GM12892 (cell line): ENCODE measurements at regions not wholly inside any gene's neighbourhood (a gene's known extent, or its start where the extent isn't known, plus 50 kb on each side); places are given as distances from the start of the nearest gene placed in this dataset.

ENCODE experiments used
- POLR2A ChIP-seq: IDR thresholded peaks from 2 replicates; pipeline ENCODE4 v1.6.1; 2011; ENCODE audit warnings: low read depth, low read length, control low read depth
- POLR2AphosphoS5 ChIP-seq: IDR thresholded peaks from 2 replicates; pipeline ENCODE4 v1.6.1; 2011; ENCODE audit warnings: low read depth, low read length, control low read depth
- TAF1 ChIP-seq: IDR thresholded peaks from 2 replicates; pipeline ENCODE4 v1.6.1; 2011; ENCODE audit warnings: low read depth, mild to moderate bottlenecking, control low read depth, low read length, borderline replicate concordance

GRCh38 chr1:4227986-4228385 lies 327.9 kb upstream of the C1orf174 start:
- TF ChIP-seq POLR2A (no peak), POLR2AphosphoS5 (no peak), TAF1 (no peak)
